ENCODE measurements at regions not wholly inside any gene's neighbourhood (a gene's known extent, or its start where the extent isn't known, plus 50 kb on each side); places are given as distances from the start of the nearest gene placed in this dataset.
"Not testable (repeated sequence)": the region's sequence is repeated elsewhere in the genome, so short reads cannot be mapped to it uniquely, and the experiment has no call there.

DNA sequence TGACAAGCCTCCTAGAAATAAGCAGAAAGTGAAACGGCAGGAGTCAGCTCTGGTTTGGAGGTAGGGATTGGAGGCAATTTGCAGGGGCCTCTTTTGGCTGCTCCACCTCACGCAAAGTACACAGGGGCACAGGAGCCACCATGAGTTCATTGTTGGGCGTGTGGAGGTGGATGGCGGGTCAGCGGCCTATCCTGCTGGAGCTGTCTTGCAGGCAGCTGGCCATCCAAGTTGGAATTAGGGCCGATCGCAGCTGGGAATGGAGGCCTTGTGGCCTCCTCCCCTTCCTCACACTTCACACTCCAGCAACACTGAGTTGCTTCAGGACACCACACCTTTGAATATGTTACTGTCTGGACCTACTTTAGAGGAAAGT lies 171.5 kb downstream of the MYCN start:
- no peak for DNase-seq

GRCh38 chr2:16109821-16110310 lies 169.5 kb downstream of the MYCN start:
- no peak for DNase-seq

DNA sequence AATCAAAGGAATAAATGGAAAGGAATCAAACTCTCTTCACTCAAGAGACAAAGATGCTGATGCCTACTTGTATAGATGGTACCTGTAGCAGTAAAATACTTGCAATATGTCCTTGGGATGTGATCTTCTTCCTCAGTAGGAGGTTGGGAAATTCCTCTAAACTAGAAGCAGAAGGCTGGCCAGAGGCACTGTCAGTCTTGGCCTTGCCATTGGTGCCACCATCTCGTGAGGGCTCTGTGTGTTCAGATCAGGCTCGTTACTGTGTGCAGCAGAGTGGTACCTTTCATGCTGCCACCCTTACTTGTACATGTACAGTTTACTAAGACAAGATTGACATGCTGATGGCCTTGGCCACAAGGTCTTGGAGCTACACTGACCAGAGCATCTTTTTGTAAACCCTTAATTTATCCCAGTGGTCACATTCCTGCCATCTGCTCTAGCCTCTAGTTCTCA lies 169.0 kb downstream of the MYCN start:
- DNase-seq, result no peak

GRCh38 chr2:16107246-16107645 lies 166.9 kb downstream of the MYCN start:
- DNase-seq, result no peak

- DNase-seq, result no peak
These were observed 166.3 kb downstream of the MYCN start for GRCh38 chr2:16106619-16107018.

GRCh38 chr2:16105669-16106281 lies 165.4 kb downstream of the MYCN start:
- DNase-seq, result no peak

GRCh38 chr2:16104949-16105668 lies 164.8 kb downstream of the MYCN start:
- DNase-seq, result no peak

- DNase-seq, result no peak
These were observed 164.1 kb downstream of the MYCN start for GRCh38 chr2:16104315-16104948.

DNA sequence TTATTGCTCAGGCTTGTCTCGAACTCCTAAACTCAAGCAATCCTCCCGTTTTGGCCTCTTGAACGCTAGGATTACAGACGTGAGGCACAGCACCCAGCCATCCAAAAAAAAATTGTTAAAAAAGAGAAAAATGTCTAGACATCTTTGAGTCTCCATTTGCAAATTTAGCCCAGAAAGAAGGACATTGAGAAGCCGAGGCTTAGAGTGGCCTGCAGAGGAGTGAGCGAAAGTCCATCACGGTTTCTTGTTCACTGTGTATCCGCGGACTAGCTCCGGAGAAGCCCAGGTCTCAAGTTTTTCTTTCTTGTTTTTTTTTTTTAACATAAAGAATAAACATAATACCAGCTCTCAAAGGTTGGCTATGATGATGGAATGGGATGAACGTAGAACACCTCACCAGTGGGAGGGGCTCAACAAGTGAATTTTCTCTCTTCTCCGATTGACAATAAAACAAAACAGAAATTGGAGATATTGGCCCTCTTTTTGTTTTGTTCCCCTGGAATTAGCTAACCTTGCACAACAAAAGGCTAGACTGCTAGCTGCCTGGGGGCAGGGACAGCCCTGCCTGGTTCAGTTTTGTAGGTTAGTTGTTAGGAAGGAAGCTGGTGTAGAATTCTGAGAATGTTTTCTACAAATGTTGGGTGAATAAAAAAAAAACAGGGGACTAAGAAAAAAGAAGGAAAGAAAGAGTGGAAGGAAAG lies 163.4 kb downstream of the MYCN start:
- no peak for DNase-seq

DNA sequence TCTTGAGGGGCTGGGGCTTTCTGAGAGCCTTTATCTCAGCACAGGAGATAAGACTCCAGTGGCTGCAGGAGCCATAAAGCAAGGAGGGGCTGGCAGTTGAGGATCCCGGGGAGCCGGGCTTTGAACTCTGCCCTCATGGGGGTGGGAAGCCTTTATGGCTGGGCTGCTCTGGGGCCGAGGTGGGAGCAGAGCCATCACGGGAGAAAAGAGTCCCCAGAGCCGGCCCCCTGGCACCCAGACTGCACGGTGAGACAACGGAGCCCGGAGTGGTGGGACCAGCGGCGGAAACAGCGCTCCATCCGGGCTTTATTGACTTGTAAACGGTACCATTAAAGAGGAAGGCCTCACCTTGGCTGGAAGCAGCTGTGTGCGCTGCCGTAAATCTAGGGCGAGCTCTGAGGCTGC lies 162.6 kb downstream of the MYCN start:
- DNase-seq, result no peak

GRCh38 chr2:16102358-16102975 lies 162.1 kb downstream of the MYCN start:
- no peak for DNase-seq

DNA sequence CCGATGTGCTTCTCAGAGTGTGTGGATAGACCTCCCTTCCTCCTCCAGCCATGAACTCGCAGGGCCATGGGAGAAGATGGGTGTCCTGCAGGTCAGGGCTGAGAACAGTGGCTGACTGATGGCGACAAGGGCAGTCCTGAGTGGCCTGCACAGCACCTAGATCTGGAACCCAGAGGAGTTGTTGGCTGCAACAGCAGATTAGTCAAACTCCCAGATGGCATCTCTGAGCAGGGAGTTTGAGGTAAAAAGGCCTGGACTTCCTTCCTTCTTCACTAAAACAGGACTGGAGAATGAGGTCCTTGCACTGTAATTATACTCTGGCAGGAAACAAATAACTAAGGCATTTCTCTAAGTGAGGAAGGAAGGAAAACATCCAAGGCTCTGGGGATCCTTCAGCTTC lies 160.8 kb downstream of the MYCN start:
- DNase-seq, result no peak

GRCh38 chr2:16100006-16100405 lies 159.7 kb downstream of the MYCN start:
- DNase-seq, result no peak

DNA sequence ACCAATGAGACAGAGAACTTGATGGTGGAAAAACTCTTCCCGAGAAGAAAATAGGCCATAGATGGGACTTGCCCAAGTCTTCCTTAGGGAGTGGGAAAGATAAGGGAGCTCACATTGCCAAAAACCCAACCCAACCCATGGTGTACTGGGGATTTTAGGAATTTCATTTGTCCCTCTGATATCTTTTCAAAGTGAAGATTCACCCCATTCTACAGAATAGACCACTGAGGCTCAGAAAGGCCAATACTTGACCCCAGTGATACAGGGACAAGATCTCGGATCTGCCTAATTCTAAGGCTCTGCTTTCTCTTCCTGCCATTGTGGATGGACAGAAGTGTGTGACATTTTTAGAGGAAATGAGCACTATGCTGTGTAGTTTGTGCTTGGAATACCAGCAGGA lies 159.0 kb downstream of the MYCN start:
- no peak for DNase-seq

DNA sequence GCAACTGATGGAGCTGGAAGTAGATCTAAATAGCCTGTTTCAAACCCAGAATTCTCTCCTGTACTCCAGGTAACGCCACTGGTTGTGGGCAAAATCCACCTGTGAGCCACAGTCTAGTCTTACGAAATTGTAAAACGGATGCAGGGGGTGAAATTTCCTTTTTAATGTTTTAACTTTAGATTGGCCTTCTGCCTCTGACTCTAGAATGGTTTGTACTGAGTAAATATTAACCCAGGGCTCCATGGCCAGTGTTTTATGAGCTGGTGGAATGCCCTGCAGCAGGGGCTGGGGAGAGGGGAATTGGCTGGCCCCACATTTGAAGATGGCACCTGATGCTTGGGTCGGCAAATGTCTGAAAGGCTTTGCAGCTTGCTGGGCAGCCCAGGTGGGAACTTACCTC lies 156.6 kb downstream of the MYCN start:
- DNase-seq, result no peak

DNA sequence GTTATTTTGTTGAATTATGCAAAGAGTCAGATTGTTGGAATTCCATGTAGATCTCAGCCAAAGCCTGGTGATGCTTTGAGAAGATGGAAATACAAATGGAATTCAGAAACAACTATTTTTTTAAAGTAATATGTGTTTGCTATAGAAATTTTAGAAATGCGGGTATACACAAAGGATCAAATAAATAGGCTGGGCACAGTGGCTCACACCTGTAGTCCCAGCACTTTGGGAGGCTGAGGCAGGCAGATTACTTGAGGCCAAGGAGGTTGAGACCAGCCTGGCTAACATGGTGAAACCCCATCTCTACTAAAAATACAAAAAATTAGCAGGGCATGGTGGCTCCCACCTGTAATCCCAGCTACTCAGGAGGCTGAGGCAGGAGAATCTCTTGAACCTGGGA lies 155.1 kb downstream of the MYCN start:
- DNase-seq, result not testable (repeated sequence)

DNA sequence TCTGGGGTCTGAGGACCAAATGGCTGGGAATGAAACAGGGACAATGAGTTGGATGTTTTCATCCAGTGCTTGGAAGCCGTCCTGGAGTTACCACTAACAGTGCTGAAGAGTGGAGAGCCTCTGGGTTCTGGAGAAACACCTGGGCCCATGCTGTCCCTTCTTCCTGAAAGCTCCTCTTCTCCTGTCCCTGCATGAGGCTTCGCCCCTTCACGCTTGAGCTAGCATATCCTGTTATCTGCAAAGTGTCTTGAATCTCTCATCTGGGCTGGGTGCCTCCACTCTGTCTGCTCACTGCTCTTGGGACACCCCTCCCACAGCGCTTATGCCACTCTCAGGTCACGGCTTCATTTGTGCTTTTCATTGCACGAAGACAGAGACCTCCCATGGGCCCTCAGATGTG lies 154.5 kb downstream of the MYCN start:
- no peak for DNase-seq

GRCh38 chr2:16093639-16094529 lies 153.5 kb downstream of the MYCN start:
- no peak for DNase-seq

- DNase-seq, result no peak
These were observed 152.7 kb downstream of the MYCN start for GRCh38 chr2:16092861-16093638.

DNA sequence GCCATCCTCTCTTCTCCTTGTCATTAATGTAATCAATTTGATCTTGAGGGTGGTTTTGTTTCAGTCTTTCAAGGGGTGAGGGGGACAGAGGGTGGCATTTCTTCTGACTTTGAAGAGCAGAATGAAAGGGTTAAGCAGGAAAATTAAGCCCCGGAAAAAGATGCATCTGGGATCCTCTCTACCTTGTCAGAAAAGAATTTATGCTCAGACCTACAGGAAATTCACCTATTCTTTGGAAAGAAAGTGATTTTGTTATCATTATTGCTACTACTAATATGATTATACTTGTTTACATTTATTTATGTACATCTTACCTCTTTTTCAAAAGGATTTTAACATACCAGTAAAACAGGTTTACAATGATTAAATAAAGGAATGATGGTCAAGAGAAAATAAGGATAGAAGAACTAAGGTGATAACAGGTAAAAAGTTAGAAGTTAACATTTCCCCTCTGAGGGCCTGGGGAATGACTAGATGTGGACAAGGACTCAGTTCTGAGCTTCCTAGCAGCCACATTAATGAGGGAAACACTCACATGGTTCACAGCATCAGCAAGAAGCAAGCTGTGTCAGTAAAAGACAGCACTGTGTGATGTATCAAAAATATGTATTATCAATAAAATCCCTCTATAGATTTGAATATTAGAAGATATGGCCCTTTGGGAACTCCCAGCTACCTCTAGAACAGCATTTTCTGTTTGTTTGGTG lies 151.4 kb downstream of the MYCN start:
- no peak for DNase-seq

Data from T1000 (cell line).